C4-2B (cell line): ENCODE measurements at regions not wholly inside any gene's neighbourhood (a gene's known extent, or its start where the extent isn't known, plus 50 kb on each side); places are given as distances from the start of the nearest gene placed in this dataset.
A peak's percentile ranks its signal among the peaks of the same experiment; 100 is the strongest.
"Not testable (repeated sequence)": the region's sequence is repeated elsewhere in the genome, so short reads cannot be mapped to it uniquely, and the experiment has no call there.

Source experiments
- H3K27ac ChIP-seq: fragments of 450-650 bp; 2 replicates; pipeline ENCODE4 v1.5.1; 2017
- CTCF ChIP-seq: fragments of 450-650 bp; conservative IDR thresholded peaks from 2 replicates; pipeline ENCODE4 v1.5.1; 2017; ENCODE audit warnings: mild to moderate bottlenecking
- ZFX ChIP-seq: fragments of 450-650 bp; IDR thresholded peaks from 2 replicates; pipeline ENCODE4 v1.6.1; 2017

- H3K27ac ChIP-seq: not testable (repeated sequence)
Observed at GRCh38 chr4:49510238-49510637, 524.2 kb downstream of the CWH43 start.

GRCh38 chr4:49511353-49511752, 525.3 kb downstream of the CWH43 start:
- peak; percentile 34; the same call in 1 of the 2 replicates for TF ChIP-seq ZFX
- not testable (repeated sequence) for H3K27ac ChIP-seq

GRCh38 chr4:49511881-49512491, 525.9 kb downstream of the CWH43 start:
- H3K27ac ChIP-seq: not testable (repeated sequence)

GRCh38 chr4:49512641-49513545, 526.8 kb downstream of the CWH43 start:
- TF ChIP-seq CTCF: peak; percentile 46
- H3K27ac ChIP-seq: not testable (repeated sequence)

- H3K27ac ChIP-seq: not testable (repeated sequence)
Observed at GRCh38 chr4:49513546-49514115, 527.6 kb downstream of the CWH43 start.

GRCh38 chr4:49514171-49514699, 528.2 kb downstream of the CWH43 start:
- H3K27ac ChIP-seq: not testable (repeated sequence)

- not testable (repeated sequence) for H3K27ac ChIP-seq
Observed at GRCh38 chr4:49514841-49515240, 528.8 kb downstream of the CWH43 start.

GRCh38 chr4:49515241-49515640, 529.2 kb downstream of the CWH43 start:
- not testable (repeated sequence) for H3K27ac ChIP-seq

- not testable (repeated sequence) for H3K27ac ChIP-seq
Observed at GRCh38 chr4:49516096-49516495, 530.0 kb downstream of the CWH43 start.

- no peak overlapping the region for H3K27ac ChIP-seq
- no peak for TF ChIP-seq ZFX
- no peak for TF ChIP-seq CTCF
Observed at GRCh38 chr4:49516796-49517195, 530.7 kb downstream of the CWH43 start.

GRCh38 chr4:49517485-49518205, 531.6 kb downstream of the CWH43 start:
- not testable (repeated sequence) for H3K27ac ChIP-seq

- H3K27ac ChIP-seq: peak overlapping the region; percentile 40; the same call in 1 of the 2 replicates
Observed at GRCh38 chr4:49519150-49520035, 533.3 kb downstream of the CWH43 start.

- H3K27ac ChIP-seq: not testable (repeated sequence)
Observed at GRCh38 chr4:49523816-49524765, 538.0 kb downstream of the CWH43 start.

GRCh38 chr4:49558916-49559676, 573.0 kb downstream of the CWH43 start:
- H3K27ac ChIP-seq: not testable (repeated sequence)

GRCh38 chr4:49560131-49560816, 574.2 kb downstream of the CWH43 start:
- not testable (repeated sequence) for H3K27ac ChIP-seq
